Central memory CD4-positive, alpha-beta T cell (primary cell): ENCODE measurements at regions not wholly inside any gene's neighbourhood (a gene's known extent, or its start where the extent isn't known, plus 50 kb on each side); places are given as distances from the start of the nearest gene placed in this dataset.

Experiments used
- DNase-seq: peaks from one replicate; pipeline ENCODE4 v3.0.0; 2022

- DNase-seq: no peak
Measured at GRCh38 chr14:98082833-98083232, 1189.2 kb downstream of the BCL11B start.

GRCh38 chr14:98085751-98086150 lies 1186.2 kb downstream of the BCL11B start:
- no peak for DNase-seq

GRCh38 chr14:98093111-98093510 lies 1178.9 kb downstream of the BCL11B start:
- no peak for DNase-seq

GRCh38 chr14:98099527-98099926 lies 1172.5 kb downstream of the BCL11B start:
- DNase-seq: no peak

- no peak for DNase-seq
Measured at GRCh38 chr14:98101323-98101722, 1170.7 kb downstream of the BCL11B start.

GRCh38 chr14:98103705-98104104 lies 1168.3 kb downstream of the BCL11B start:
- no peak for DNase-seq

- no peak for DNase-seq
Measured at GRCh38 chr14:98109326-98109725, 1162.7 kb downstream of the BCL11B start.

- no peak for DNase-seq
Measured at GRCh38 chr14:98112194-98112780, 1159.7 kb downstream of the BCL11B start.

GRCh38 chr14:98114122-98114895 lies 1157.7 kb downstream of the BCL11B start:
- no peak for DNase-seq

- DNase-seq: no peak
Measured at GRCh38 chr14:98114946-98115345, 1157.1 kb downstream of the BCL11B start.

- DNase-seq: no peak
Measured at GRCh38 chr14:98118749-98119148, 1153.2 kb downstream of the BCL11B start.

GRCh38 chr14:98119739-98120138 lies 1152.3 kb downstream of the BCL11B start:
- DNase-seq: no peak

GRCh38 chr14:98120831-98121464 lies 1151.0 kb downstream of the BCL11B start:
- no peak for DNase-seq

- no peak for DNase-seq
Measured at GRCh38 chr14:98122527-98122926, 1149.5 kb downstream of the BCL11B start.

- no peak for DNase-seq
Measured at GRCh38 chr14:98130691-98131090, 1141.3 kb downstream of the BCL11B start.

- DNase-seq: no peak
Measured at GRCh38 chr14:98131406-98131805, 1140.6 kb downstream of the BCL11B start.

GRCh38 chr14:98133806-98134205 lies 1138.2 kb downstream of the BCL11B start:
- no peak for DNase-seq

- peak; percentile 22 for DNase-seq
Measured at GRCh38 chr14:98136012-98136789, 1135.8 kb downstream of the BCL11B start.

GRCh38 chr14:98137131-98138025 lies 1134.6 kb downstream of the BCL11B start:
- peak; percentile 27 for DNase-seq

GRCh38 chr14:98138666-98139065 lies 1133.3 kb downstream of the BCL11B start:
- peak; percentile 68 for DNase-seq

GRCh38 chr14:98140862-98141530 lies 1131.0 kb downstream of the BCL11B start:
- DNase-seq: peak; percentile 9

GRCh38 chr14:98143566-98143965 lies 1128.4 kb downstream of the BCL11B start:
- no peak for DNase-seq
